Sciatic nerve (tissue), 2 donors: ENCODE measurements at regions not wholly inside any gene's neighbourhood (a gene's known extent, or its start where the extent isn't known, plus 50 kb on each side); places are given as distances from the start of the nearest gene placed in this dataset.

Experiments used
- ATAC-seq: fragments of 200-7000 bp; cut with Tn5 transposase; one replicate; pipeline ENCODE4 v1.9.1; 2020; ENCODE audit warnings: mild to moderate bottlenecking, moderate library complexity
- DNase-seq: peaks from one replicate; pipeline ENCODE4 v3.0.0-alpha.2; 2020; ENCODE audit warnings: low spot score
- intact Hi-C: fragments of 100-400 bp; cut with DNase I; formaldehyde crosslinking; loops from one replicate; pipeline ENCODE4 v1.14.2; 2022
- donor health status: DM: no; HTN: no; CAD: no.
- donor health status: DM: no; HTN: no; CAD: no.

DNA sequence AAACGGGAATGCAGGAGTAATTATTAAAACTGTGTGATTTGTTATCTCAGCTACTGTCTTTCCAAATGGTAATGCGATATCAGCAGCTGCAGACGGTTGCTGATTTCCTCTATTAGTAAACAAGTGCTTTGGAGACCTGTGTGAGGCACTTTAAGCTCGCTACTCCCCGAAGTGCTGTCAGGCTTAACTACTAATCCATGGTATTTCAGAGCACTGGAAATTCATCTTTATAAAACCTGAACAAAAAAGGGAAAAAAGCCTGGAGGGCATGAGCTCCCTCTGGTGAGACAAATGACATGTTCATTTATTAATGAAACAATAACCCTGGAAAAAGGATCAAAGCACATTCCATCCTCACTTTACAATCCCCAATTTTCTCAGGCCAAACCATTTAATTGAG, 143.6 kb upstream of the OTX2 start:
- intact Hi-C loops: no loop called here
- no peak for ATAC-seq
- no peak for DNase-seq

DNA sequence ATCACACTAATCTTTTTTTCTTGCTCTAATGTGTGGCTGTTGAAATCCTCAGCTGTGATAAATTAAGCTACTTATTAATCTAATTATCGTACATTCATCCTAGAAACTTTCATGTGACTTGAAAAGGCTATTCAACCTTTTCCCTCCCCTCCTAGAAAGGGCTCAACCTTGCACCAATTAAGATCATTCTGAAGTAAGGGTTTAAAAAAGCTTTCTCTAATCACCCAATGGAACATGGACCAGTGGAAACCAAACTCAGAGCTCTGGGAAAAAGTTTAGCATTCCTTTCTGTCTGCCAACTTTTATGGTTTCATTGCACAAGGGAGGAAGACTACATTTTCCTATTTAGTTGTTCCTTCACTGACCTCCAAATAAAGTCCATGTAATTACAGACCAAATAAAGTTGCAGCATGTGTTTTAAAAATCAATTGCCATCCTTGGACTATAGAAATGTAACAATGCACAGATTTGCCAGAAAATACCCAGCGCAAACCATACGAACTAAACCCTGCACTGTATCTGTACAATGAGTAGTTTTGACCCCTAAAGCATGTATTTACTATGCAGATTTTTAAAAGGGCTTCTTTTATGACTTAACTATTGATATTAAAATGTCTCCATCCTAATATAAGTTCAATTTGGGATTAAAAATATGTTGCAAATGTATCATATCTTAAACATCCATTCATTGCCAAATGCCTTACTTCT, 142.6 kb upstream of the OTX2 start:
- intact Hi-C loops: no loop called here
- no peak for ATAC-seq
- DNase-seq: no peak

DNA sequence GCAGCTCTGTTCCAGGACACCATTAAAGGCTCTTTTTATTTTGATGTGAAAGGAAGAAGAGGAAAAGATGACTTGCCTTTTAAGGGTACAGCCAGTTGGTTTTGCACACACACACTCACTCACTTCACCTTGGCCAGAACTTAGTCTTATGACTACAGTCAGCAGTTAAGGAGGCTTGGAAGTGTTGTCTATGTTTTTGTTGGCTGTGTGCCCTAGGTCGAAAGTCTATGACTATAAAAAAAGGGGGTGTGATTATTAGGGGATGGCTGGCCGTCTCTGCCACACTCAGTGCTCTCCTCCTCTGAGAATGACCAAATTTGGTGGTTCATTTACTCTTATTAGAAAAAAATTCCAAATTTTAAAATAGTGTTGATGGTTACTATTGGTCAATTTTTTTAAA, 139.5 kb upstream of the OTX2 start:
- intact Hi-C loops: no loop called here
- DNase-seq (no peak), ATAC-seq (no peak)

DNA sequence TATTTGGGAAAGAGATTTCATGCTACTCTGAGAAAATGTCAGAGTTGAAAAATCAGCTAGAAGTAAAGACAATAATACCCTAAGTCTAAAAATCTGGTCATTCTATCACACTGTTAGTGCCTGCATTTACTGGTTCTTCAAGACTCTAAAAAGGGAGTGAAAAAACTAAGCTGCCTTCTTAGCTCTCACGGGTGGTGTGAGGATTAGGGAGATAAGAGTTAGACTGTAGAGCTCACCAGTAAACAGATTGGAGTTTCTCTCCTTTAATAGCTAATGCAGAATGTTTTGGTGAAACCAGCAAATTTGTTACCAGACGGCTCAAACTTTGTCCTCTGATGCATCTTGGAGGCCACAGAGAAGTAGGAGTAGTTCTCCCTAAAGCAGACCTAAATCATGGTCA, 135.0 kb upstream of the OTX2 start:
- intact Hi-C loops: no loop called here
- DNase-seq: no peak
- ATAC-seq: no peak

DNA sequence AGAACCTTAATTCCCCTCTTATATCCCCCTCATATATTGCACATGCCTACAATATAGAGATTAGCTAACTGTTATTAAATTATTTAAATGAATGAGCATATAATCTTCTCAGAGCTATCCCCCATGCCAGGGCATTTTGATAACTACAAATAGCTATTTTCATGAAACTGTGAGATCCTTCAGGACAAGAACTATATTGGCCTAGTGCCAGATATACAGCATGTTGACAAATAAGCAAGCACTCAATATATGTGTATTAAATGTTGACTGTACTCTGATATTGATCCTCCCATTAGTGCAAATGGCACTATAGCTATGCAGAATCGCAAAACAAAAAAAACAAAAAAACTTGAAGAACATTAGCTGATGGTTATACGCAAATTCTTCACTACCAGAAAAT, 134.1 kb upstream of the OTX2 start:
- ATAC-seq (no peak), DNase-seq (no peak)
- intact Hi-C loops: no loop called here

DNA sequence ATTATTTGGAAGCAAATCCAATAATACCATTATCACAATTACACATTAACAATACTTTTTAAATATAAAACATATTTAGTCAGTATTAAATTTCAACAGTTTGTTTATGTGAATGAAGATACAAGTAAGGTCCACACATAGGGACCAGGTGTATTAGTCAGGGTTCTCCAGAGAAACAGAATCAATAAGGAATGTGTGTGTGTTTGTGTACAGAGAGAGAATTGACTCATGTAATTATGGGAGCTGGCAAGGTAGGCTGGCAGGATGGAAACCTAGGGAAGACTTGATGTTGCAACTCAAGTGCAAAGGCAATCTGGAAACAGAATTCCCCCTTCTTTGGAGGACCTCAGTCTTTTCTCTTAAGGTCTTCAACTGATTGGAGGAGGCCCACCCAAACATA, 123.2 kb upstream of the OTX2 start:
- DNase-seq (no peak), ATAC-seq (no peak)
- intact Hi-C loops: no loop called here

DNA sequence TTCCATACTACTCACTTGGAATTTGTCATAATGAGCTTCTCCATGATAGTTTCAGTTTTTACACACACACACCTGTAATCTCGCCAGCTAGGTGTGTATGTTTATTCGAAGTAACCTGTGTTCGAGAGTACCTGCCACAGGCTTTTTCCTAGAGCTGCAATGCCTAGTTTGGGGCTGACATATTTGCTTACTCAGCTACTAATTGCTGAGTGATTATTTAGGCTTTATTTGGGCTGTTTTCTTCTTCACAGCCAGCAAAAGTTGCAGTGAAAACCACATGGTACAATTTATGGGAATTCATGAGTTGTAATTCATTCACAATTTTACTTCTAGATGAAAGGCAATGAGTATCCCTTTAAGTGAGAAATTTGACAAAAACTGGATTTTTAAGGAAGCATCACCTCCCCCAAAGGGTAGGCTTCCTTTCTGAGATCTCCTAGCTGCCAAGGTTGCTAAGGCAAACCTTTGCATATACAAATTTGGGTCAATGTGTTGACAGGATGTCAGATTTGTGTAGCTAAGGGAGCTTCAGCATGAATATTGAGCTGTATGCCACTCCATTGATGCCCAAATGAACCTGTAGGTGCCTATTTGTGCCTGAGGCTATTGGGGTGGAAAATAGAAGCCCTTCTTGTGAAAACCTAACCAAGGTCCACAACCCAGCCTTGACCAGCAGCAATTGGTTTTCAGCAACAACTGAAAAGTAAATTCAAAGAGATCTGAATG, 108.7 kb upstream of the OTX2 start:
- no peak for ATAC-seq
- intact Hi-C loops: no loop called here

DNA sequence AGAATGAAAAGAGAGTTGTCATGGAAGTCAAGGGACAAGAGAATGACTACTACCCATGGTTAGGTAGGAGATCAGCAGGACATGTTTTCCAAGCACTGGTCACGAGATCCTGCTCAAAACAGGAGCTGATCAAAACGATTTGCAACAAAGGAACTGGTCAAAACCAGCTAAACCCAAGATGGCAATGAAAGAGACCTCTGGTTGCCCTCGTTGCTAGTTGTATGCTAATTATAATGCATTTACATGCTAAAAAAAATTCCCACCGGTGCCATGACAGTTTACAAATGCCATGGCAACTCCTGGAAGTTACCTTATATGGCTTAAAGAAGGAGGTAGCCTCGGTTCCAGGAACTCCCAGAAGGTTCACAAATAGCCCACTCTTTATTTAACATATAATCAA, 95.0 kb upstream of the OTX2 start:
- intact Hi-C loops: no loop called here
- ATAC-seq (no peak), DNase-seq (no peak)

More for the DNA sequence above, 108.7 kb upstream of the OTX2 start:
- no peak for DNase-seq

DNA sequence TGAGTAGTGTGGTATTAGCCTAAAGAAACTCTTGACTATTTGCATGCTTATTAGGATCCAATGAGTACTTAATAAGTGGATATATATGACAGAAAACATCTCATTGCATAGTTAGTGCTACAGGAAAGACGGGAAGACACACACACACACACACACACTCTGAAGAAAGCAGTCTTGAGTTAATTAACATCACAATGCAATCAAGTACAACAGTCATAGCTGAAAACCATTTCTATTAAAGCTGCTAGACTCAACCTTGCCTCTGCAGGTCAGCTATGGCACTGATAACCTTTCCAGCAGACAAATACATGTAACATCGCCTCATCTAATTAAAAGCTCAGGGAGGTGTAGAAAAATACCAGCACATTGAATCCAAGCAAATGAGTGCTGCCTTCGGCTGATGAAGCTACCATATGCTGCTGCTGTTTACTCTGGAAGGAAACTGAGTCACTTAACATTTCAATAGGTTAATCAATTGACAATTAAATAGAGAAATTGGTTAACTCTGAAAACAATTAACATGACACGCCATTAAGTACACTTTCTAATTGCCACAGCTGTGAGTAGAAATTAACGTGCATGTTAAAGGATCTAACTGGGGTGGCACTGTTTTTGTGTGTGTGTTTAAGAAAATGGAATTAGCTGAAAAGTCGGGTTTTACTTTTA, 93.2 kb upstream of the OTX2 start:
- intact Hi-C loops: no loop called here
- no peak for DNase-seq
- ATAC-seq: no peak

DNA sequence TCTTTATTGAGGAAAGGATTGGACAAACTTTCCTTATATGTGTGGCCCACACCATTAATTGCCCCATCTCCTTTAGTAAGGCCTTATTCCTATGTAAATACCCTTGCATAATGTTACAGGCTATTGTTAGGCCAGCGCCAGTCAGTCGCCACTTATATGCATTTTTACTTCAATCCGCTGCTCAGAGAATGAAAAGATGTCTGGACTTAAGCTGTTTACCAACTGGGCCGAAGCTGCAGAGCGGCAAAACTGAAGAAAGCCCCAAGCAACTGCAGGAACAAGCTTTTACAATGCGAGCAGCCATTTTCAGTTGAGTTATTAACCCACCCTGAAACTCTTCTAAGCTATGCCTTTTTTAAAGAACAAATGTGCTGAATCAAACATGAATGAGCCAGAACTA, 92.1 kb upstream of the OTX2 start:
- no peak for ATAC-seq
- no peak for DNase-seq
- intact Hi-C loops: no loop called here

DNA sequence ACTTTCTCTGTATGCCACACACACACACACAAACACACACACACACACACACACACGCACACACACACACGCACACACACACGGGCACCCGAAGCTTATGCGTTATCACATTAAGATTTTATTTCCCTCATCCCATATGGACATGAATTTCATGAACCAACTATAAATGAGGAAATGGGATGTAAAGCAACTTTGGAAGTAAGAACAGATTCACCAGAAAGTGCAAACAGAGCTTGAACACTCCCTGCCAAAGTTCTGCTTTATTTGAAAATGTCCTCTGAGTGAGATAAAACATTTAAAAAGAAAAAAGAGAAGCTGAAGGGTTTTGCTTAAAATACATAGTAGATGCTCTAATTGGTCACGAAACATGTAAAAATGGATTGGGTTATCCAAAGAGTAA, 90.4 kb upstream of the OTX2 start:
- ATAC-seq: no peak
- intact Hi-C loops: no loop called here

DNA sequence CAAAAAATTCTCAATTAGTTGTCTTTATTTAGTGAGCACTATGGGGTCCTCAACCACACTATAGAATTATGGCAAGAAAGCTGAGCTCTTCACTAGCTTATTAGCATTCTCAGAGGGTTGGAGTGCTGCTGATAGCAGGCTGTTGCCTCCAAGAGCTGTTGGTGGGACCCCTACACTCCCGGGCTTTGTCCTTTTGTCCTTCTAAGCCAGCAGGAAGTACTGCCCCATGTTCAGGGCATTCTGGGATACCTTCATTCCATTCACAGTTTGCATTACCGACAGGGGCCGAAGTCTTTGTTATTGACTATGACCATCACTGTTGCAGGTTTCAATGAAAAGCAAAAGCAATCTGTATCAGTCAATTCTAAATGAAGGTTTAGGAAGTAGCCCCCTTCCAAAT, 89.5 kb upstream of the OTX2 start:
- intact Hi-C loops: no loop called here
- DNase-seq (no peak), ATAC-seq (no peak)

More for the DNA sequence above, 90.4 kb upstream of the OTX2 start:
- DNase-seq: no peak

DNA sequence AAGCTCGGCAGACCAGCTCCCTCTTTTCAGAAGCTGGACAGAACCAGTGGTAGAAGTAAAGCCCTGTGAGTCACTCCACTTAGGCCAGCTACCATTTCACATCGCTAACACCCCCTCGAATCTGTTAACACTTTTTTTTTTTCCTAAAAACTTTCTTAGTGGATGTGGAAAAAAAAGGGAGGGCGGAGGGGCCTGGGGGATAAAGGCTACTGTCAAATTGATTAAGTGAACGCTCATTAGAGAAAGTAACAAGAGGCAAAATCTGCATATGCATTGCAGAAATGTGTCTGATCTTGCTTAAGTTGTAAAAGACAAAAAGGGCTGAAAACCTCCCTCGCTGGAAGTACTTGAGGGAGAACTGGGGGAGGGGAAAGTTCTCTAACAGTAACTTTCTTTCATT, 86.6 kb upstream of the OTX2 start:
- intact Hi-C loops: no loop called here
- ATAC-seq: no peak

DNA sequence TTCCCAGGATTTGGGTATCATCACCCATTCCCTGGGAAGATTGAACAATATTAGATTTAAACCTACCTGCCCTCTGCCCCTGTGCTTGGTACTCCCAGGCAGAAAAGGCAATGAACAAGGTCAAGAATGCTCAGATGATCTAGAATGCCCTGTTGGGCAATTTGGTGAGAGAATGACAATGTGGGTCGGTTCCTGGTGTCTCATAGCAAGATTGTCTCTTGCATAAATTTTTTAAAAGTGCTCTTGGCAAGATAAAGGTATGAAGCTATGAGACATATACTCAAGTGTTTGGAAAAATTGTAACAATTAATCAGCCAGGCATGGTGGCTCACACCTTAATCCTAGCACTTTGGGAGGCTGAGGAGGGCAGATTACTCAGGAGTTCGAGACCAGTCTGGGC, 86.0 kb upstream of the OTX2 start:
- DNase-seq: no peak
- no peak for ATAC-seq
- intact Hi-C loops: no loop called here

More for the DNA sequence above, 86.6 kb upstream of the OTX2 start:
- no peak for DNase-seq

DNA sequence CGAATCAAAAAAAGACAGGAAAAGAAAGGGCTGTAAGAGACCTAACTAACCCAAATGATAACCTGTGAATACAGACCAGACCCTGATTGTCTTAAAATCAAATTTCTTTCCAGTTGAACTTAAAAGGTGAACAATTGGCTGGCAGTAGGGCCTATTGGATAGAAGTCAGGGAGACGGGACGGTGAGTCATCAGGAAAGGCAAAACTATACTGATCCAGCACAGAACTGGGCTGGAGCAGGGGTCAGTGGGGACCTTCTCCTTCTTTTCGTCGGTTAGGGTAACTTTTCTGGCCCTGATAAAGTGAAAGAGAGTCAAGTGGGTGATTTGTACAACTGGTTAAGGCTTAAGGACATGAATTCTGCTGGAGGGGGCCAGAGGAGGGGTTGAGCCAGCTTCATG, 84.9 kb upstream of the OTX2 start:
- intact Hi-C loops: no loop called here
- DNase-seq: no peak
- no peak for ATAC-seq

DNA sequence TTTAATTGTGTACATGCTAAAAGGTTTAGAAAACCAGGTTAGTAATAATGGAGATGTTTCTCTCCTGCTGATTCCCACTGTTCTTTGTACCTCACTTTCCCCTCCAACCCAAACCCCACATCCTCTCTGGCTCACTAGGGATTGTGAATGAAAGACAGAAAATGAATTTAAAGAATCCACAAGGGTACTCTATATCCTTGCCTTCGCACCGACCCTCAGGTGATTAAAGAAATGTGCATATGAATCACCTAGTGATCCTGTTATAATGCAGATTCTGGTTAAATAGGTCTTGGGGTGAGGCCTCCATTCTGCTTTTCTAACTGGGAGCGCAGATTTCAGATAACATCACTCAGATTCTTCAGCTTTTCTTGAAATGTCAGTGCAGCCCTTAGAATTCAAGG, 84.3 kb upstream of the OTX2 start:
- ATAC-seq (no peak), DNase-seq (no peak)
- intact Hi-C loops: no loop called here

DNA sequence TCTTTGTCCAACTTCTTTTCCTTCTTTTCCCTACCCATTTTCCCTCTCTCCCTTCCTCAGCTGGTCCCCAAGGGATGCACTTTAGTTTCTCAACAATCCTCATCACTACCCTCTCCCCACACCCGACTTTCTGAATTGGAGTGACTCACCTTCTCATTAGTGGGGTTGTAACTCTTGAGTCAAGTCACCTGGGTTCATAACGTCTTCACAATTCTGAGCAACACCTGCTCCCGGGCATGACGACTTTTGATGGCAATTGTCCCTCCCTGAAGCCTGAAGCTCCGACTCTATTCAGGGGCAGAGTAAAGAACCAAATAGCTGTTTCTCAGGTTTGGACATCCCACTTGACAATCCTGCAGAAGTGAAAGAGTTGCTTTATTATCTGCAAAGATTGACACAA, 82.7 kb upstream of the OTX2 start:
- no peak for ATAC-seq
- intact Hi-C loops: no loop called here
- no peak for DNase-seq

DNA sequence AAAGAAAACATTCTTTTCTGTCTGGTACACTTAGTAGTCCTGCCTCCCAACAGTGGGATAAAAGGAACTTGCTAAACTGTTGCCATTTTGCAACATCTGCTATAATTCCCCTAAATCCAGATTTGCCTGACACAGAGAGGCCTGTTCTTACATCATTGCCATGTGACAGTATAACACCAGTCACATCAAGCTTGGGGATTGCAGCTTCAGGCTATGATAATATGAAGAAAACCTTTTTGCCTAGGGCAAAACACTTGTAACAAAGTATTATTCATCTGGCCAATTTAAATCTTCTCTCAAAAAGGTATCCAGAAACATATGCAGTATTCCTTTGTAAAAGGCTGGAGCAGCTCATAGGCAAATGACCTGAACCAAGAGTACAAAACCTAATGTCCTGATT, 80.9 kb upstream of the OTX2 start:
- DNase-seq (no peak), ATAC-seq (no peak)
- intact Hi-C loops: no loop called here

DNA sequence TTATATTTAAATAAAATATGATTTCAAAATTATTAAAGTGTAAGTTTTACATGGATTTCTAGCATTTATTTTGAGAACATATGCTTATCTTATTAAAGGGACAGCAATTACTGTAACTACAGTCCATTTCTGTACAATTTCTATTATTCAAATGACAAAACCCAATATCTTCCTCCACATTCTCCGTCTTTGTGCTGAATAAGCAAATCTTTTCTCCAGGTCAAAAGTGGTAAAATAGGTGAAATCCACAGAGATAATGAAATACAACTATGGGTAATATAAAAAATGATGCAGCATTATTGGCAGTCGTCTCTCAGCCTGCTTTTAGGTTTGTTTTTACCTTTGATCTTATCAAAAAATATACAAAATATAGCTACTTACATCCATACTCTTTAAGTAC, 79.4 kb upstream of the OTX2 start:
- DNase-seq: no peak
- ATAC-seq: no peak
- intact Hi-C loops: no loop called here

DNA sequence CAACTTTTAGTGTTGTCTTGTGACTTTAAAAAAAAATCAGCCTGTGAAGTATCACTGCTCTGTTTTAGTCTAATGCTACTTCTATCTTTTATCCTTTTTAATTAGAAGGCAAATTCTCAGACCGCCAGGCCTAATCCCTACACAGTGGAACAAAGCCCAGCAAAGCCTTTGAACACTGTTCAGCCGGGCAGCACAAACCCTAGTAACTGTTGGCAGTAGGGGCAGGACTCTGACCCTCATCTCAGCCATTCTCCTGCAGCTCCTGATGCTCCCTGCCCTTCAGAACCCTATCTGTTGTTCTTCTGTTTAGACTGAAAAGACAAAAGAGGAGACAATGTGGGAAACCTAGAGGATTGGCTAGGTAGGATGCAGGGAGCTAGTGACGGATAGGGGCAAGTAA, 78.0 kb upstream of the OTX2 start:
- DNase-seq (no peak), ATAC-seq (no peak)
- intact Hi-C loops: no loop called here

DNA sequence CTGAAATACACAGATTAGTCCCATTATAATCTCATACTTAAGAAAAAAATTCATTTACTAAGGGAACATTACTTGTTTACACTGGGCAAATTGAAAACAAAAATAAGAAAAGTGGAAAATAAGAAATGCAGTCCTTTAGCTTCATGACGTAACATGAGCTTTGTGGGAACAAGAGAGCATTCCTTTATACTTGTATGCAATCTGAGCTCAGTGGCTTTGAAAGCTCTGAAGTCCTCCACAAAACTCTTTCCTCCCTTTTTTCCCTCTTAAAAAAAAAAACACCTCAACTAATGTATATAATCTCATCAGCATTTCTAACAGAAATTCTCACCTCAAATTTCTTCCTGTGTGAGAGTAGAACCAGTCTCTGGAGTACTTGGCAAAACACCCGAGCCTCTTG, 76.9 kb upstream of the OTX2 start:
- intact Hi-C loops: no loop called here
- no peak for DNase-seq
- ATAC-seq: no peak
